ENCODE measurements at regions not wholly inside any gene's neighbourhood (a gene's known extent, or its start where the extent isn't known, plus 50 kb on each side); places are given as distances from the start of the nearest gene placed in this dataset.

- no peak for DNase-seq
Observed at GRCh38 chr2:13110825-13111224, 394.1 kb downstream of the TRIB2 start.

- no peak for DNase-seq
Observed at GRCh38 chr2:13113002-13113401, 396.3 kb downstream of the TRIB2 start.

GRCh38 chr2:13114391-13114790, 397.7 kb downstream of the TRIB2 start:
- no peak for DNase-seq

- DNase-seq, result no peak
Observed at GRCh38 chr2:13115643-13116042, 398.9 kb downstream of the TRIB2 start.

- no peak for DNase-seq
Observed at GRCh38 chr2:13121096-13121495, 404.4 kb downstream of the TRIB2 start.

- no peak for DNase-seq
Observed at GRCh38 chr2:13128139-13128538, 411.4 kb downstream of the TRIB2 start.

- no peak for DNase-seq
Observed at GRCh38 chr2:13135369-13135768, 418.6 kb downstream of the TRIB2 start.

- DNase-seq, result no peak
Observed at GRCh38 chr2:13135856-13136255, 419.1 kb downstream of the TRIB2 start.

- DNase-seq, result no peak
Observed at GRCh38 chr2:13137679-13138078, 420.9 kb downstream of the TRIB2 start.

- DNase-seq, result no peak
Observed at GRCh38 chr2:13141315-13141714, 424.6 kb downstream of the TRIB2 start.

GRCh38 chr2:13143451-13143850, 426.7 kb downstream of the TRIB2 start:
- DNase-seq, result no peak

- DNase-seq, result no peak
Observed at GRCh38 chr2:13156916-13157315, 440.2 kb downstream of the TRIB2 start.

GRCh38 chr2:13158466-13158865, 441.7 kb downstream of the TRIB2 start:
- DNase-seq, result no peak

- no peak for DNase-seq
Observed at GRCh38 chr2:13180729-13181128, 464.0 kb downstream of the TRIB2 start.

- DNase-seq, result no peak
Observed at GRCh38 chr2:13193075-13193474, 476.3 kb downstream of the TRIB2 start.

- DNase-seq, result no peak
Observed at GRCh38 chr2:13193900-13194299, 477.2 kb downstream of the TRIB2 start.

- no peak for DNase-seq
Observed at GRCh38 chr2:13195270-13195669, 478.5 kb downstream of the TRIB2 start.

- no peak for DNase-seq
Observed at GRCh38 chr2:13197248-13197647, 480.5 kb downstream of the TRIB2 start.

GRCh38 chr2:13201924-13202323, 485.2 kb downstream of the TRIB2 start:
- DNase-seq, result no peak

GRCh38 chr2:13212115-13212514, 495.4 kb downstream of the TRIB2 start:
- DNase-seq, result no peak

- DNase-seq, result no peak
Observed at GRCh38 chr2:13218205-13218604, 501.5 kb downstream of the TRIB2 start.

GRCh38 chr2:13227578-13227977, 510.8 kb downstream of the TRIB2 start:
- no peak for DNase-seq

- DNase-seq, result no peak
Observed at GRCh38 chr2:13230221-13230620, 513.5 kb downstream of the TRIB2 start.

- DNase-seq, result no peak
Observed at GRCh38 chr2:13240061-13240460, 523.3 kb downstream of the TRIB2 start.

- no peak for DNase-seq
Observed at GRCh38 chr2:13240789-13241487, 524.2 kb downstream of the TRIB2 start.
